ENCODE measurements at regions not wholly inside any gene's neighbourhood (a gene's known extent, or its start where the extent isn't known, plus 50 kb on each side); places are given as distances from the start of the nearest gene placed in this dataset.
"Not testable (repeated sequence)": the region's sequence is repeated elsewhere in the genome, so short reads cannot be mapped to it uniquely, and the experiment has no call there.

DNA sequence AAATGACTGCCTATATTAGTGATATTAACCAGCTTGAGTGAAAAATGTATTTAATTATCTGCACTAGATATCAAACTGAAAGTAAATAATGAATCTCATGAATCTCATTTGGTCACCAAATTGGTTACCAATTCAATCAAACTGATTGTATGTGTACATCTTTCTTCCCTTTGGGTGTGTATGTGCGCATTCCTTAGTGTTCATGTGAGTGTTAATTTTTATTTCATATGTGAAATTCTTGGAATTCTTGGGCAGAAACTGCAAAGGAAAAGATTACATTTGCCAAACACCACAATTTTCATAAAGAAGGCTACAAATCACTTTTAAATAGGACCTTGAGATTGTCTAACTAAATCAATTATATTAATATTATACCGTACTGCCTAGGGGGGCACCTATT, 648.4 kb upstream of the MARCKS start:
- DNase-seq (ENCODE audit: low spot score) = no peak

- no peak for DNase-seq (ENCODE audit: low spot score)
Measured at GRCh38 chr6:113209315-113209714, 647.8 kb upstream of the MARCKS start.

DNA sequence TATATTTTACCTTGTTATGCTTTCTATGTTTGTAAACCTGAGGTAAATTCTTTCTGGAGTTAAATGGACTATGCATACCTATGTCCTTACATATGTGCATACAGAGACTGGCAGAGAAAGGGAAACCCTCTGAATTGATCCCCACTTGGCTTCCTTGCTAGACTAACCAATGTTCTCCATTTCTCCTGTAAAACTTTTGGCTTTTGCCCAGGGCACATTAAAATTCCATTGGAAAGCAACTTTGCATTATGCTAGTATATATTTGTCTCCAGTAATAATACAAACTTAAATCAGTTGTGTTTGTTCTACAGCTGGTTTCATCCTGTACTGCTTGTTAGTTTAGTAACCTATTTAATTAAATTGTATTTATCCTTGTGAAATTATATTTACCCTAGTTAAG, 646.0 kb upstream of the MARCKS start:
- DNase-seq (ENCODE audit: low spot score) = no peak

DNA sequence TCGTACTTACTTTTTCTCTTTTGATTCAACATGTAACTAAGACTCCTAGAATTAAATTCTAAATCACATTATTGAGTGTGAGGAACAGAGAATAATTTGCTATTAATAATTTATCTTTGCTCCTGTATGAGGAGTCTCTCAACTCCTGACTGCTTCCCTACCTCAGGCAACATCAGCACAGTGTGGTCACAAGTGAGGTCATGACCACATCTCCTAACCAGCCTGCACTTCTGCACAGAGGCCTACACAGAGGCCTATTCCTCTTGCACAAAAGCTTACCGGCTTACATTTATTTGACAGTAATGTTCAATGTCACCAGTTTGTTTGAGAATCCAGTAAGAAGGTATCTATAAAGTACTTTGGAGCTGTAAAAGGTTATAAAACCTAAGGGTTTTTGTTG, 637.4 kb upstream of the MARCKS start:
- no peak for DNase-seq (ENCODE audit: low spot score)

DNA sequence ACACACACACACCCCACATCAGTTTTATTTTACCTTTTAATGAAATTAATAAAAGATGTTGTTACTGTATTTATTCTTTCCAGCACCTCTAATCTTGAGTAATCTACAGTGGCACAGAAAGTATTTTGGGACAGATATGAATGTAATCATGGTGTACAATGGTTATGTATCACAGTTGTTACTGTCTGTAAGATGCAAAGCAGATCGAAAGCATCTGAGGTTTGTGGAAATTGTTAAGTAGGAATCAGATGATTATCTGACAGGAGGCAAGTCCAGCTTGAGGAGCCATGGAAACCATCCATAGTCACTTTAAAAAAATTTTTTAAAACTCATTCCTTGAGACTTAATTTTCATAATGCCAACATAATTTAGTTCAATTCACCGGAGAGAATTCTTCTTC, 636.3 kb upstream of the MARCKS start:
- no peak for DNase-seq (ENCODE audit: low spot score)

GRCh38 chr6:113221850-113222249, 635.3 kb upstream of the MARCKS start:
- DNase-seq (ENCODE audit: low spot score) = no peak

- no peak for DNase-seq (ENCODE audit: low spot score)
Measured at GRCh38 chr6:113246186-113246585, 611.0 kb upstream of the MARCKS start.

DNA sequence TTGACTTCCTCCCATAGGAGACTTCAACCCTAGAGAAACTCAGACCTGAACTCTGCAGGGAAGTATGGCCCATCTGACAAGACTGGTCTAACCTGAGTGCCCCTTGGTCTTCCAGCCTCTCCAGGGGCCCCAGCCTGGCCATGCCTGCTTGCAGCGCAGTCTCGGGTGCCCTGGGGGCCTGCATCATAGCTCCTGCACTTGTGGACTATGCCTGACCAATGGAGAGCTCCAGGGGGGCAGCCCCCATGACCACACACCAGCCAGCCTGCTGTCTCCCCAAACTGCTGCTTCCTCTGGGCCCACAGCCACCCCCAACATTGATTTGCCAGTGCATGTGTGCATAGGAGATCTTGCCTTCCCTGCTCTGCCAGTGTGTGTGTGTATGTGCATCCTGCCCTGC, 608.6 kb upstream of the MARCKS start:
- no peak for DNase-seq (ENCODE audit: low spot score)

DNA sequence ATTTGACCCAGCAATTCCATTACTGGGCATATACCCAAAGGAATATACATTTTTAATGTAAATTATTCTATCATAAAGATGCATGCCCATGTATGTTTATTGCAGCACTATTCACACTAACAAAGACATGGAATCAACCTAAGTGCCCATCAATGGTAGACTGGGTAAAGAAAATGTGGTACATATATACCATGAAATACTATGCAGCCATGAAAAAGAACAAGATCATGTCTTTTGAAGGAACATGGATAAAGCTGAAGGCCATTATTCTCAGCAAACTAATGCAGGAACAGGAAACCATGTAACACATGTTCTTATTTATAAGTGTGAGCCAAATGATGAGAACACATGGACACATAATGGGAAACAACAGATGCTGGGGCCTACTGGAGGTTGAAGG, 603.0 kb upstream of the MARCKS start:
- not testable (repeated sequence) for DNase-seq (ENCODE audit: low spot score)

GRCh38 chr6:113258771-113259170, 598.4 kb upstream of the MARCKS start:
- DNase-seq (ENCODE audit: low spot score) = no peak

- no peak for DNase-seq (ENCODE audit: low spot score)
Measured at GRCh38 chr6:113271437-113271836, 585.7 kb upstream of the MARCKS start.

- no peak for DNase-seq (ENCODE audit: low spot score)
Measured at GRCh38 chr6:113276601-113277000, 580.5 kb upstream of the MARCKS start.

DNA sequence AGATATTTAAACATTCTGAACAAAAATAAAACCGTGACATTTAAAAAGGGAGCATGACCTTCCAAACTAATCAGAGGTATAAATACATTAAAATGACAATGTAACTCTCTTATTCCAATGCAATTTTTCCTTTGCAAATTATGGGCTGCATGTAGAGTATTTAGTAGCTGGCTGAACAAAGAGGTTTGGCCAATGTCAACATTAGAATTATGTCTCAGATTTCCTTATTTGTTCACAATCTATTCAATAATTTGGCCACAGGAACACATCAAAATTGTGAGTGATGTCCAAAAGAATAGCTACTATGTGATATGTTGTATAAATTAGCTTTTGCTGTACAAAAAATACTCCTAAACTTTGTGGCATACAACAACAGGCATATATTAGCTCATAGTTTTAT, 580.0 kb upstream of the MARCKS start:
- no peak for DNase-seq (ENCODE audit: low spot score)

GRCh38 chr6:113281014-113281413, 576.1 kb upstream of the MARCKS start:
- no peak for DNase-seq (ENCODE audit: low spot score)

DNA sequence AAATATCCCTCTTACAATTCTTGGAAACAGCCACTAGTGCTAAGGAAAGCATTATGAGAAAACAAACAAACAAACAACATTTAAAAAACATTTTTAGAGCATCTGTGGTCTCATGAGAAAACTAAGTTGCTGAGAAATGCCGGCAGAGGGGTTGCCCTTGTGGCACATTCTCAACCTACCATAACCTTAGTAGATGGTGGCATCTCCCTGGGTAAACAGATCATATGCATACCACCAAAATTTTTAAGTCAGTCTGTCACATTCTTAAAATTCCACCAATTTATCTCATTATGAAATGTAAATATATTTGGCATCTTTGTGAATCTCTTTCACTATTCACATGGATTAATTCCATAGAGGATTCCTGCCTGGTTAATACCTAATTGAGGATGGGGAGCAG, 575.7 kb upstream of the MARCKS start:
- DNase-seq (ENCODE audit: low spot score) = no peak

- no peak for DNase-seq (ENCODE audit: low spot score)
Measured at GRCh38 chr6:113287396-113287795, 569.7 kb upstream of the MARCKS start.

GRCh38 chr6:113288409-113288808, 568.7 kb upstream of the MARCKS start:
- no peak for DNase-seq (ENCODE audit: low spot score)

DNA sequence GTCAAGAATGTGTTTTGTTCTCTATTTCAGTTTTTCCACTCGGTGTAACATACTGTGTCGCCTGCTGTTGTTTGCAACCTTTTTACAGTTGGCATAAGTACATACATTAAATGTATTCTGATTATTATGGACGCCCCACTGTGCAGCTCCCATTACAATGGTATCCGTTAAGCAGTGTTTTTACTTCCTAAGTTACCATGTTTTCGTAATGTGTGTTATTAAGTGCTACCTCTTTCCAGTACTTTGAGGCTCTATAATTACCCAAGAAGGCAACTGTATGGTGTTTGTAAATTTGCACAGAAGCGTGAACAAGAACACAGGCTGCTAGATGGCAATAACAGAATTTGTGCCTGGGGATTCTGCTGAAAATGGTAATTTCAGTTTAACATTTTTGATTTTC, 568.0 kb upstream of the MARCKS start:
- no peak for DNase-seq (ENCODE audit: low spot score)

- DNase-seq (ENCODE audit: low spot score) = no peak
Measured at GRCh38 chr6:113290684-113291083, 566.5 kb upstream of the MARCKS start.

- no peak for DNase-seq (ENCODE audit: low spot score)
Measured at GRCh38 chr6:113291751-113292445, 565.2 kb upstream of the MARCKS start.

DNA sequence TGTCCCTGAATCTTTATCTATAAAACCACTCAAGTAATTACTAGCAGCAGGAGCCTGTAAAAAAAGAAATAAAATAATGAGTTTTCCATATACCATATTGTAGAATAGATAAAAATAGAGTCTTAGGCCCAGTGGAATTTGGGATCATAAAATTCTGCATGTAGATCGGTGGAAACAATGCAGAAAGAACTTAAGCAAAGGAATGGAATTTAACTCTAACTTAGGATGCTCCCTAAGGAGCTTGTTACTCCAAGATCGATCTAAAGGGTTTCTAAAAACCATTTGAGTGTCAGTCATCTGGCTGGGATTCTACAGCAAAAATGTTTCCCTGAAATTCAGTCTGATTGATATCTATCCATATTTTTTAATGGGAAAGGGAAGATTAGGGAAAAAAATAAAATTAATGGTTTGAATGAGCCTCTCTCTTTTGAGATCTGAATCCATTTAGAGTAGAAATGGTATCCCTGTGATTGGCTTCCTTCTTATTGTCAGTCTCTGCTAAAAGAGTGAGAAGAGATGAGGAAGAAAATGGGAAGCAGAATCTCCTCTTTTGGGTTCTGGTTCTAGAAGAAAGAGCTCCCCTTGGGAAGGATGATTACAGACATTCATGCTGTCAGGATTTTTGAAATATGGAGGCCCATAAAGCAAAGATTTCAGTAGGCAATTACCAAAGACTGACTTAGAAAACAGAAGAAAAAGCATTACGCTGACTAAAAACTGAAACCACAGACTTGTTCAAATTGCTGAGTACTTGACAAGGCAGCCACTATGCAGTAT, 564.3 kb upstream of the MARCKS start:
- DNase-seq (ENCODE audit: low spot score) = no peak

- no peak for DNase-seq (ENCODE audit: low spot score)
Measured at GRCh38 chr6:113293423-113293740, 563.8 kb upstream of the MARCKS start.

- no peak for DNase-seq (ENCODE audit: low spot score)
Measured at GRCh38 chr6:113299531-113299930, 557.6 kb upstream of the MARCKS start.

DNA sequence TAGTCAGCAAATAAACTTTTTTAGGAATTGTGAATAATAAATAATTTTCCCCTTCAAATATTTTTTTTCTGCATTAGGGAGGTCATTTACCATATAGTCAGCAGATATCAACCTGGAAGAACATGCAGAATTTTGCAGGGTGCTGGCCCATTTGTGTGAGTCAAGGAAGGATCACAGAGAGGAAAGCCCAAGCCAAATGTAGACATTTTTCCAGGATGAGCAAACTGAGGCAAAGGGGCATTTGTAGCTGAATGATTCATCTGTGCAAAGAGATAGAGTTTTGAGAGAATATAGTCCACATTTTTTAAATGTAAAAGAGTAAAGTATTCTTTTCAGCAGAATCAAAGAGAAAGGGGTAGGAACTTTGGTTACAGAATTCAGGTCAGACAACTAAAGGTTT, 555.5 kb upstream of the MARCKS start:
- no peak for DNase-seq (ENCODE audit: low spot score)
